Astrocyte (in vitro differentiated cells and primary cell): ENCODE measurements at regions not wholly inside any gene's neighbourhood (a gene's known extent, or its start where the extent isn't known, plus 50 kb on each side); places are given as distances from the start of the nearest gene placed in this dataset.

ENCODE experiments used
- CTCF ChIP-seq: IDR thresholded peaks from 2 replicates; pipeline ENCODE4 v1.5.1; 2011; ENCODE audit warnings: low read depth, mild to moderate bottlenecking, inconsistent platforms, low read length, moderate library complexity; ENCODE audit not compliant: insufficient read depth
- EZH2 ChIP-seq: IDR thresholded peaks from 2 replicates; pipeline ENCODE4 v1.6.1; 2012; ENCODE audit warnings: mild to moderate bottlenecking, low read length, inconsistent platforms; ENCODE audit not compliant: insufficient read depth

GRCh38 chr15:66942649-66943390, 122.6 kb upstream of the SMAD3 start:
- TF ChIP-seq CTCF (no peak), EZH2 (no peak)
